ENCODE measurements at regions not wholly inside any gene's neighbourhood (a gene's known extent, or its start where the extent isn't known, plus 50 kb on each side); places are given as distances from the start of the nearest gene placed in this dataset.
A peak's percentile ranks its signal among the peaks of the same experiment; 100 is the strongest.

- Mint-ChIP-seq H3K9me3 (peaks cover 0 to 2% (median 0%) of the 10 kb centered on the region in 3 donors), H3K27ac (no peak overlapping the region), H3K36me3 (no peaks in the 10 kb centered on the region), H3K27me3 (peaks cover 9% of the 10 kb centered on the region), H3K4me1 (no peaks in the 10 kb centered on the region), H3K4me3 (no peak overlapping the region)
Measured at GRCh38 chr3:102301155-102301880, 133.5 kb upstream of the ZPLD1 start.

DNA sequence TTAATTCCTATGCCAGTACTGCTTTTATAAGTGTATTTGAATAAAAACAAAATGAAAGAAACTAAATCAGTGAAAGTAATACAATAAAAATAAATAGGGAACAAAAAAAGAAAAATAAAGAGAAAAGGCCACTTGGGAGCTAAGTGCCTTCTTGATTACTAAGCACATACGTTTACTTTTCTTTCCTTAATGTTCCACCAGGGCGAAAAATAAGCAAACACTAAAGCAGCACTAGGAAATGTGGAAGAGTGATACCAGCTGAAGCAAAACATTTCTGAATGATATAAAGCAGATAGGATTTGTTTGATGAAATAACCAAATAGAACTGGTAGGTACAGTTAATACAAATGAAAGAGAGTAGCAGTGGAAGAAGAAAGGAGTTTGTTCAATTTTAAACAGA lies 132.8 kb upstream of the ZPLD1 start:
- H3K4me1 Mint-ChIP-seq, result no peaks in the 10 kb centered on the region
- no peak overlapping the region for H3K27ac Mint-ChIP-seq
- H3K27me3 Mint-ChIP-seq, result peaks cover 12% of the 10 kb centered on the region
- peaks cover 0 to 2% (median 0%) of the 10 kb centered on the region in 3 donors for H3K9me3 Mint-ChIP-seq
- H3K36me3 Mint-ChIP-seq, result no peaks in the 10 kb centered on the region
- peak overlapping the region in 1 of 4 donors; percentile 9 for H3K4me3 Mint-ChIP-seq

- H3K27me3 Mint-ChIP-seq, result peaks cover 7% of the 10 kb centered on the region
- H3K9me3 Mint-ChIP-seq, result no peaks in the 10 kb centered on the region
- no peaks in the 10 kb centered on the region for H3K36me3 Mint-ChIP-seq
- no peak overlapping the region for H3K27ac Mint-ChIP-seq
- no peak overlapping the region for H3K4me3 Mint-ChIP-seq
- no peaks in the 10 kb centered on the region for H3K4me1 Mint-ChIP-seq
Measured at GRCh38 chr3:102304550-102304949, 130.3 kb upstream of the ZPLD1 start.

- H3K27me3 Mint-ChIP-seq, result peaks cover 5% of the 10 kb centered on the region
- H3K36me3 Mint-ChIP-seq, result no peaks in the 10 kb centered on the region
- H3K4me3 Mint-ChIP-seq, result no peak overlapping the region
- H3K9me3 Mint-ChIP-seq, result peaks cover 0 to 3% (median 0%) of the 10 kb centered on the region in 3 donors
- H3K27ac Mint-ChIP-seq, result no peak overlapping the region
- H3K4me1 Mint-ChIP-seq, result no peaks in the 10 kb centered on the region
Measured at GRCh38 chr3:102307442-102307841, 127.4 kb upstream of the ZPLD1 start.

- no peaks in the 10 kb centered on the region for H3K27me3 Mint-ChIP-seq
- H3K36me3 Mint-ChIP-seq, result no peaks in the 10 kb centered on the region
- no peak overlapping the region for H3K4me3 Mint-ChIP-seq
- H3K9me3 Mint-ChIP-seq, result no peaks in the 10 kb centered on the region
- no peaks in the 10 kb centered on the region for H3K4me1 Mint-ChIP-seq
- H3K27ac Mint-ChIP-seq, result no peak overlapping the region
Measured at GRCh38 chr3:102329066-102329465, 105.7 kb upstream of the ZPLD1 start.

DNA sequence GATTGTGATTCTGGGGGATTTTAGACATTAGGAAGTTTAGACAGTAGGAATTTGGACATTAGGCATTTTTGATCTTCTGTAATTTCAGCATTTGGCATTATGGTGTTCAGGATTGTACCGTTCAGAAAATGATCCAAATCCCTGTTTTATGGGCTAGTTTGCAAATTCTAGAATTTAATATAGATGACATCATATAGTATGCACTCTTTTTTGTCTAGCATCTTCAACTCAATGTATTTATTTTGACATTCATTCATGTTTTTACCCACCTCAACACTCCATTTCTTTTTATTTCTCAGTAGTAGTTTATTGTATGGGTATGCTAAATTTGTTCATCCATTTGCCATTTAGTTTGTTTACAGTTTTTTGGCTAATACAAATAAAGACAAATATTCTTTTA lies 105.3 kb upstream of the ZPLD1 start:
- Mint-ChIP-seq H3K4me1 (no peaks in the 10 kb centered on the region), H3K4me3 (no peak overlapping the region), H3K27ac (no peak overlapping the region), H3K27me3 (no peaks in the 10 kb centered on the region), H3K36me3 (no peaks in the 10 kb centered on the region), H3K9me3 (no peaks in the 10 kb centered on the region)

DNA sequence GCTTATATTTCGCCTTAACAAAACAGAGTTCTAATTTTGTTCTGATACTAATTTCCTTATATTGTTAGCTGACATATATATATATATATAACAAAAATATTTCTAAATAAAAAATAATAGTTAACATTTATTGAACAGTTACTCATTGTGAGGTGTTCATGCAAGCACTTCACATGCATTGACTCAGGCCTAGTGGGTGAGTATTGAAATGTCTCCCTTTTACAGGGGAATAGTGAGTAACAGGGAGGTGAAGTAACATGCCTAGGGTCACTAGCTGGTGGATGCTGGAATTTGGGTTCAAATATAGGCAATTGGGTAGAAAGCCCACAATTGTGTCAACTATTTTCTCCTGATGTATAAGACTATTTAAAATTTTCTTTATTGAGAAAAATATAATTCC lies 102.6 kb upstream of the ZPLD1 start:
- no peak overlapping the region for H3K27ac Mint-ChIP-seq

GRCh38 chr3:102332934-102333333 lies 101.9 kb upstream of the ZPLD1 start:
- Mint-ChIP-seq H3K9me3 (no peaks in the 10 kb centered on the region), H3K4me1 (no peaks in the 10 kb centered on the region), H3K27ac (no peak overlapping the region), H3K4me3 (no peak overlapping the region), H3K36me3 (no peaks in the 10 kb centered on the region), H3K27me3 (no peaks in the 10 kb centered on the region)

More for the DNA sequence above, 102.6 kb upstream of the ZPLD1 start:
- no peaks in the 10 kb centered on the region for H3K27me3 Mint-ChIP-seq
- H3K9me3 Mint-ChIP-seq, result no peaks in the 10 kb centered on the region
- no peaks in the 10 kb centered on the region for H3K36me3 Mint-ChIP-seq
- no peak overlapping the region for H3K4me3 Mint-ChIP-seq
- no peaks in the 10 kb centered on the region for H3K4me1 Mint-ChIP-seq

DNA sequence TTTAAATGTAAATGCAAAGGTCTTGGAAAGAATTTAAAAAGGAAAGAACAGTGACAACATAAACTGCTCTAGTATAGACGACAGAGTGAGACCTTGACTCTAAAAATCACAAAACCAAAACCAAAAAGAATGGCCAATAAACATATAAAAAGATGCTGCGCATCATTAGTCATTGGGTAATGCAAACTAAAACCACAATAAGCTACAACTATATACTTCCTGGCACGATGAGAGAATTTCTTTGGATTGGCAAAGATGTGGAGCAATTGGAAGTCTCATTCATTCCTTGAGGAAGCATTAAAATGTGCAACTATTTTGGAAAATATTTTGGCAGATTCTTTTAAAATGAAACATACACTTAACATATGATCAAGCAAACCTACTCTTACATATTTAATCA lies 98.7 kb upstream of the ZPLD1 start:
- H3K27ac Mint-ChIP-seq, result no peak overlapping the region
- no peaks in the 10 kb centered on the region for H3K9me3 Mint-ChIP-seq
- H3K36me3 Mint-ChIP-seq, result no peaks in the 10 kb centered on the region
- peaks cover 2% of the 10 kb centered on the region for H3K27me3 Mint-ChIP-seq
- no peaks in the 10 kb centered on the region for H3K4me1 Mint-ChIP-seq
- no peak overlapping the region for H3K4me3 Mint-ChIP-seq

DNA sequence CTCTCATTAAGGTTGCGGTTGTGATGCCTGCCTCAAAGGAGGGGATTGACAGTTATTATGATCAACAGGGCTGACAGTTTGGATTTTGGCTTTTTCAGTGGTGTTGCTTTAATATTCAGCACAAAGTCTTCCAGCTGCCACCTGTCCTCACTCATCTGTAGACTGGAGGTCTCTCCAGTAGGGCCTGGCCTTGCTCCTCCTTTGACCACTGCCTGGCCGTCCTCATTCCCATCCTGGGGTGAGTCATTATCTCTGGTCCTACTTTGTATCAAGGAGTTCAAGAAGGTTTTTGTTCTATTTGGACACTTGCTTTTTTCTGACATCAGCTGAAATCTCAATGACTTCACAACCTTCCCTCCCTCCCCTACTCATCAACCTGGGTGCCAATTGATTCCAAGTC lies 95.1 kb upstream of the ZPLD1 start:
- H3K4me3 Mint-ChIP-seq, result no peak overlapping the region
- H3K36me3 Mint-ChIP-seq, result peaks cover 1% of the 10 kb centered on the region
- H3K4me1 Mint-ChIP-seq, result peaks cover 0 to 3% (median 0%) of the 10 kb centered on the region in 3 donors
- no peak overlapping the region for H3K27ac Mint-ChIP-seq
- no peaks in the 10 kb centered on the region for H3K9me3 Mint-ChIP-seq
- H3K27me3 Mint-ChIP-seq, result peaks cover 2% of the 10 kb centered on the region

GRCh38 chr3:102346897-102347296 lies 87.9 kb upstream of the ZPLD1 start:
- H3K4me1 Mint-ChIP-seq, result no peaks in the 10 kb centered on the region
- peaks cover 5% of the 10 kb centered on the region for H3K27me3 Mint-ChIP-seq
- peaks cover under 1% of the 10 kb centered on the region for H3K36me3 Mint-ChIP-seq
- peaks cover 0 to 3% (median 0%) of the 10 kb centered on the region in 3 donors for H3K9me3 Mint-ChIP-seq
- no peak overlapping the region for H3K4me3 Mint-ChIP-seq
- no peak overlapping the region for H3K27ac Mint-ChIP-seq

- no peak overlapping the region for H3K4me3 Mint-ChIP-seq
- peaks cover 5% of the 10 kb centered on the region for H3K27me3 Mint-ChIP-seq
- no peak overlapping the region for H3K27ac Mint-ChIP-seq
- H3K9me3 Mint-ChIP-seq, result peaks cover 0 to 3% (median 0%) of the 10 kb centered on the region in 3 donors
- H3K4me1 Mint-ChIP-seq, result peaks cover 0 to 5% (median 0%) of the 10 kb centered on the region in 3 donors
- H3K36me3 Mint-ChIP-seq, result no peaks in the 10 kb centered on the region
Measured at GRCh38 chr3:102348904-102349303, 85.9 kb upstream of the ZPLD1 start.

GRCh38 chr3:102353148-102353547 lies 81.7 kb upstream of the ZPLD1 start:
- Mint-ChIP-seq H3K9me3 (peaks cover 0 to 4% (median 0%) of the 10 kb centered on the region in 3 donors), H3K4me1 (peaks cover 0 to 5% (median 0%) of the 10 kb centered on the region in 3 donors), H3K36me3 (no peaks in the 10 kb centered on the region), H3K4me3 (peak overlapping the region in 1 of 4 donors; percentile 19), H3K27ac (no peak overlapping the region), H3K27me3 (peaks cover 4% of the 10 kb centered on the region)

- H3K27ac Mint-ChIP-seq, result no peak overlapping the region
- H3K27me3 Mint-ChIP-seq, result peaks cover 4% of the 10 kb centered on the region
- H3K4me3 Mint-ChIP-seq, result no peak overlapping the region
- no peaks in the 10 kb centered on the region for H3K36me3 Mint-ChIP-seq
- peaks cover 0 to 5% (median 0%) of the 10 kb centered on the region in 3 donors for H3K4me1 Mint-ChIP-seq
- H3K9me3 Mint-ChIP-seq, result peaks cover 0 to 4% (median 0%) of the 10 kb centered on the region in 3 donors
Measured at GRCh38 chr3:102353805-102354204, 81.0 kb upstream of the ZPLD1 start.

- H3K27ac Mint-ChIP-seq, result no peak overlapping the region
- H3K36me3 Mint-ChIP-seq, result no peaks in the 10 kb centered on the region
- H3K4me3 Mint-ChIP-seq, result no peak overlapping the region
- peaks cover 0 to 5% (median 0%) of the 10 kb centered on the region in 3 donors for H3K4me1 Mint-ChIP-seq
- H3K9me3 Mint-ChIP-seq, result peaks cover 0 to 4% (median 0%) of the 10 kb centered on the region in 3 donors
- peaks cover 4% of the 10 kb centered on the region for H3K27me3 Mint-ChIP-seq
Measured at GRCh38 chr3:102354818-102355515, 79.8 kb upstream of the ZPLD1 start.

DNA sequence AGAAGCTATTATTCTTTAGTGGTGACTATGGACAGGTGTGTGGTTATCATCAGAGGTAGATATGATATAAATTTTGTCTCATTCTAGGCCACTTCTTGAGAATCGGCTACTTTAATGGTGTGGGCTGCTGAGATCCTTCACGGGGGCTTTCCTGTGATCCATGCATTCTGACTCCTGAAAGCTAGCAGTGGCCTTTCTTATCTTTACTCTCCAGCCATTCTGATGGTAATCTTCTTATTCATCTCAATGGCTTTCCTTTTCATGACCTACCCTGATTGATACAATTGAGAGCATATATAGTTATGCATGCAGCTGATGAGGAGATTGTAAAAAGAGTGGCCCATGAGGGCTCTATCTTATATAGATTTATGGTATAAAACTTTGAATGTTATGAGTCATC lies 78.3 kb upstream of the ZPLD1 start:
- H3K36me3 Mint-ChIP-seq, result no peaks in the 10 kb centered on the region
- peaks cover 0 to 1% (median 0%) of the 10 kb centered on the region in 3 donors for H3K9me3 Mint-ChIP-seq
- H3K27ac Mint-ChIP-seq, result no peak overlapping the region
- peaks cover 4% of the 10 kb centered on the region for H3K27me3 Mint-ChIP-seq
- H3K4me1 Mint-ChIP-seq, result peaks cover 0 to 5% (median 0%) of the 10 kb centered on the region in 3 donors
- no peak overlapping the region for H3K4me3 Mint-ChIP-seq
